HUES64 (cell line): ENCODE measurements at regions not wholly inside any gene's neighbourhood (a gene's known extent, or its start where the extent isn't known, plus 50 kb on each side); places are given as distances from the start of the nearest gene placed in this dataset.

Experiments used
- H3K27ac ChIP-seq: 2 replicates; pipeline ENCODE4 v1.7.0; 2013; ENCODE audit warnings: low read depth, low read length, inconsistent platforms
- H3K27me3 ChIP-seq: 2 replicates; pipeline ENCODE4 v1.6.1; 2013; ENCODE audit warnings: mild to moderate bottlenecking, low read length; ENCODE audit not compliant: insufficient read depth
- H3K36me3 ChIP-seq: 2 replicates; pipeline ENCODE4 v1.6.1; 2013; ENCODE audit warnings: mild to moderate bottlenecking, low read length; ENCODE audit not compliant: insufficient read depth
- H3K4me1 ChIP-seq: 2 replicates; pipeline ENCODE4 v1.6.1; 2013; ENCODE audit warnings: mild to moderate bottlenecking, low read length, moderate library complexity; ENCODE audit not compliant: insufficient read depth
- H3K4me3 ChIP-seq: 2 replicates; pipeline ENCODE4 v1.5.1; 2013; ENCODE audit warnings: mild to moderate bottlenecking, low read length, moderate library complexity
- H3K9ac ChIP-seq: 2 replicates; pipeline ENCODE4 v1.6.1; 2013; ENCODE audit warnings: mild to moderate bottlenecking, low read depth, low read length
- H3K9me3 ChIP-seq: 2 replicates; pipeline ENCODE4 v1.6.1; 2013; ENCODE audit warnings: low read depth, low read length; ENCODE audit not compliant: insufficient read depth
- WGBS: fragments of 150-250, 120-280 bp; methylation state at CpG from one replicate; pipeline ENCODE4 v1.1.7; 2013; ENCODE audit warnings: missing lambda C conversion rate; 5-methylcytosine and 5-hydroxymethylcytosine counted together

- no peaks in the 10 kb centered on the region for H3K4me1 ChIP-seq
- H3K36me3 ChIP-seq, result peaks cover 31% of the 10 kb centered on the region
- H3K9ac ChIP-seq, result no peak overlapping the region
- H3K9me3 ChIP-seq, result no peaks in the 10 kb centered on the region
- no peaks in the 10 kb centered on the region for H3K27me3 ChIP-seq
- no peak overlapping the region for H3K27ac ChIP-seq
- H3K4me3 ChIP-seq, result no peak overlapping the region
- 100% methylated on average over 1 of the region's 1 CpG for WGBS
Observed at GRCh38 chrY:13756615-13757014, 52.9 kb downstream of the TMSB4Y start.

- no peaks in the 10 kb centered on the region for H3K4me1 ChIP-seq
- peaks cover 56% of the 10 kb centered on the region for H3K36me3 ChIP-seq
- no peaks in the 10 kb centered on the region for H3K9me3 ChIP-seq
- no peak overlapping the region for H3K27ac ChIP-seq
- no peak overlapping the region for H3K4me3 ChIP-seq
- 97% methylated on average over 4 of the region's 6 CpGs for WGBS
- no peak overlapping the region for H3K9ac ChIP-seq
- H3K27me3 ChIP-seq, result no peaks in the 10 kb centered on the region
Observed at GRCh38 chrY:13766040-13766439, 62.3 kb downstream of the TMSB4Y start.

- Histone ChIP-seq H3K9ac (no peak overlapping the region), H3K36me3 (peaks cover 40% of the 10 kb centered on the region), H3K9me3 (no peaks in the 10 kb centered on the region), H3K27ac (no peak overlapping the region), H3K4me3 (no peak overlapping the region), H3K4me1 (no peaks in the 10 kb centered on the region), H3K27me3 (no peaks in the 10 kb centered on the region)
- WGBS, result 90% methylated on average over 1 of the region's 2 CpGs
Observed at GRCh38 chrY:13790108-13790793, 86.6 kb downstream of the TMSB4Y start.

GRCh38 chrY:13795067-13795466, 91.4 kb downstream of the TMSB4Y start:
- Histone ChIP-seq H3K27me3 (no peaks in the 10 kb centered on the region), H3K4me3 (no peak overlapping the region), H3K27ac (no peak overlapping the region), H3K4me1 (no peaks in the 10 kb centered on the region), H3K9ac (no peak overlapping the region), H3K36me3 (peaks cover 18% of the 10 kb centered on the region), H3K9me3 (no peaks in the 10 kb centered on the region)
- no CpG with 5 or more reads among the region's 1 CpG for WGBS

- Histone ChIP-seq H3K4me3 (peak overlapping the region; percentile 11; the same call in 1 of the 2 replicates), H3K9ac (peak overlapping the region; percentile 60; the same call in 1 of the 2 replicates), H3K27me3 (no peaks in the 10 kb centered on the region), H3K27ac (peak overlapping the region; percentile 98), H3K4me1 (peaks cover 43% of the 10 kb centered on the region), H3K36me3 (no peaks in the 10 kb centered on the region; the same call in 1 of the 2 replicates), H3K9me3 (0 out of 2 replicates have a peak, but pooled peaks cover 3% of the 10 kb centered on the region)
- 0% methylated on average over 4 of the region's 7 CpGs for WGBS
Observed at GRCh38 chrY:13802828-13803227, 99.1 kb downstream of the TMSB4Y start.

- Histone ChIP-seq H3K27me3 (no peaks in the 10 kb centered on the region), H3K9me3 (0 out of 2 replicates have a peak, but pooled peaks cover 3% of the 10 kb centered on the region), H3K4me3 (peak overlapping the region; percentile 33; the same call in 1 of the 2 replicates), H3K36me3 (no peaks in the 10 kb centered on the region; the same call in 1 of the 2 replicates), H3K4me1 (peaks cover 43% of the 10 kb centered on the region), H3K27ac (peak overlapping the region; percentile 98), H3K9ac (peak overlapping the region; percentile 60)
- 11% methylated on average over 2 of the region's 2 CpGs for WGBS
Observed at GRCh38 chrY:13803424-13803823, 99.7 kb downstream of the TMSB4Y start.

- Histone ChIP-seq H3K9me3 (0 out of 2 replicates have a peak, but pooled peaks cover 3% of the 10 kb centered on the region), H3K4me3 (peak overlapping the region; percentile 33), H3K36me3 (no peaks in the 10 kb centered on the region; the same call in 1 of the 2 replicates), H3K4me1 (peaks cover 43% of the 10 kb centered on the region), H3K27me3 (no peaks in the 10 kb centered on the region), H3K9ac (peak overlapping the region; percentile 60), H3K27ac (peak overlapping the region; percentile 98)
- 15% methylated on average over 16 of the region's 17 CpGs for WGBS
Observed at GRCh38 chrY:13804124-13805056, 100.7 kb downstream of the TMSB4Y start.

GRCh38 chrY:13805057-13805735, 101.5 kb downstream of the TMSB4Y start:
- no peaks in the 10 kb centered on the region; the same call in 1 of the 2 replicates for H3K36me3 ChIP-seq
- H3K9ac ChIP-seq, result peak overlapping the region; percentile 44; the same call in 1 of the 2 replicates
- H3K4me3 ChIP-seq, result no peak overlapping the region
- H3K27ac ChIP-seq, result peak overlapping the region; percentile 98
- 0 out of 2 replicates have a peak, but pooled peaks cover 4% of the 10 kb centered on the region for H3K9me3 ChIP-seq
- no peaks in the 10 kb centered on the region for H3K27me3 ChIP-seq
- H3K4me1 ChIP-seq, result peaks cover 43% of the 10 kb centered on the region
- 67% methylated on average over 1 of the region's 2 CpGs for WGBS

GRCh38 chrY:13805736-13806067, 102.0 kb downstream of the TMSB4Y start:
- Histone ChIP-seq H3K27ac (peak overlapping the region; percentile 98; the same call in 1 of the 2 replicates), H3K4me3 (no peak overlapping the region)
- 100% methylated on average over 2 of the region's 2 CpGs for WGBS

GRCh38 chrY:13830089-13830488, 126.4 kb downstream of the TMSB4Y start:
- WGBS, result 97% methylated on average over 9 of the region's 9 CpGs
- H3K9me3 ChIP-seq, result no peaks in the 10 kb centered on the region
- H3K36me3 ChIP-seq, result 0 out of 2 replicates have a peak, but pooled peaks cover 2% of the 10 kb centered on the region
- H3K27me3 ChIP-seq, result no peaks in the 10 kb centered on the region
- no peaks in the 10 kb centered on the region for H3K4me1 ChIP-seq
- no peak overlapping the region for H3K27ac ChIP-seq
- H3K9ac ChIP-seq, result no peak overlapping the region
- H3K4me3 ChIP-seq, result no peak overlapping the region

More at GRCh38 chrY:13805736-13806067, 102.0 kb downstream of the TMSB4Y start:
- no peak overlapping the region for H3K9ac ChIP-seq
- no peaks in the 10 kb centered on the region for H3K27me3 ChIP-seq
- no peaks in the 10 kb centered on the region; the same call in 1 of the 2 replicates for H3K36me3 ChIP-seq
- peaks cover 38% of the 10 kb centered on the region for H3K4me1 ChIP-seq
- H3K9me3 ChIP-seq, result 0 out of 2 replicates have a peak, but pooled peaks cover 7% of the 10 kb centered on the region
